GM18499 (cell line): ENCODE measurements at regions not wholly inside any gene's neighbourhood (a gene's known extent, or its start where the extent isn't known, plus 50 kb on each side); places are given as distances from the start of the nearest gene placed in this dataset.

Source experiments
- ATAC-seq: cut with Tn5 transposase; IDR thresholded peaks from one replicate; pipeline ENCODE4 v1.9.1; 2021; ENCODE audit warnings: moderate number of reproducible peaks; ENCODE audit not compliant: insufficient read depth, unreplicated experiment

DNA sequence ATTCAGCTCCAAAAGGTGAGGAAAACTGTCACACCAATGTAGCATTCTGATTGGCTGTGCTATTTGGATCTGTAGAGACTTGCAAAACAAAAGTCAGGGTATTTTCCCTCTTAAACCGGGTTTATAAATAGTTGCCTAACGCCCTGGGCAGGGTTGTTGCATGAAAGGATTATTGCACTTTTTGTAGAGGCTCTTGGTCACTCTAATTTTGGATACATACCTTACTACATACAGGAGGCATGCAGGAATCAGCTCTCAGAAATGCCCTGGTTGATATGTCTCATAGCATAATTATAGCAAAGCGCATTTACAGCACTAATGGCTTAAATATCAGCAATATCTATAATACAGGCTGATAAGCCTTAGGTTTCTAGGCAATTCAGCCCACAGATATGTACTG lies 200.0 kb upstream of the GDNF start:
- no peak for ATAC-seq

DNA sequence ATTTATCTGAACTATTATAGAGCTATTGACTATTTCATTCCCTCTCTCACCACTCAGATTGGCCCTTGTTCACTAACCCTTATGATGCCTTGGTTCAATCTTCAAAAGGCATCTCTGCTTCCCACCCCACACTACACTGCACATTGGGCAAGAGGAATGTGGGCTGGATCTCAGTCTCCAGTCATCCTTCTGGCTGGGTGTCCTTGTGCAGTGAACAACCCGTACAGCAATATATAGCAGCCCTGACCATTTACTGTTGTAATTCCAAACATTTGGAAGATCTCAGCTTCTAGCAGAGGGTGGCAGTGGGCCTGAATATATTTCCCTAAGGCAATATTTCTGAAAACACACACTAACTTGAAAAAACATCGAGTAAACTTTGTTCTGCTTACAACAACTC lies 199.2 kb upstream of the GDNF start:
- ATAC-seq, result no peak

DNA sequence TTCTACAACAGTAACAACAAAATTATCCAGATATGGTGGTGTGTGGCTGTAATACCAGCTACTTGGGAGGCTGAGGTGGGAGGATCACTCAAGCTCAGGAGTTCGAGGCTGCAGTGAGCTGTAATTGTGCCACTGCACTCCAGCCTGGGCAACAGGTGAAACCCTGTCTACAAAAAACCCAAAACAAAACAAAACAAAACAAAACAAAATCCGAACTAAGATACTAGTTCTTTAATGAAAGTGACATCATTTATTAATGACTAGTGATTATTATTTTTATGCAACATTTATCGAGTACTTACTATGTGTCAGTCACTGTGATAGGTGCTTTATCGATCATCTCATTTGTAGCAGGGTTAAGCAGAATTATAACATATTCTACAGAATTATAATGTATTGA lies 196.9 kb upstream of the GDNF start:
- no peak for ATAC-seq

DNA sequence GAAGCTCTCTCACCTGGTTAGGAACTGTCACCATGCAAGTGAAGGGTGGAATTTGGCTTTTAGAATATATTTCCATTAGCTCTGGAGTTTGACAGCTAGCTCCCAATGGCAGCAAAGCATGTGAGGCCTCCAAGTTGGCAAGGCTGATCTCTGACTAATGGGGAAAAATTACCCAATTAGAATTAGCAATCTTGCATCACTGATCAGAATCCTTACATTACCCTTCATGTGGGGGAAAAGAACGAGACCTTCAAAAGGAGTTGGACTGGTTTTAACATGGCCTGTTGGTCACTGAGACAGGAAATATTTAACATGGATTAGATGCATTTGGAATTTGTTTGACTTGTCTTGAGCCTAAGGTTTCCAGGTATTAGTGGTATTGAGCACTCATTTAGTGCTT lies 192.3 kb upstream of the GDNF start:
- no peak for ATAC-seq

DNA sequence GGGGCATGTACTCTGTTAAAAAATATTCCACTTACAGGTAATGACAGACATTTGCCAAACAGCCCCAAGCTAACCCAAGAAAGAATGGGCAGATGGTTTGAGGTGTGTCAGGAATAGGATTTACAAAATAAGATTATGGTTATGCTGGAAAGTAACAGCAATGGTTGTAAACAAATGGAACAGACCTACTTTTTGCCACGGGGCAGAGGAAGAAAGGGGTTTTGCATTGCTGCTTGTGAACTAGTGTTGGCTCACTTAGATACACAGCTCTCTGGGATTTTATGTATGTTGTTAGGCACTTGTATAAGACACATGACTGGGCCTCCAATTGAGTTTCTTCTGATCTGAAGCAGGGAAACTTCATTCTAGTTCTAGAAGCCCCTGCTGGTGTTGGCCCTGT lies 191.5 kb upstream of the GDNF start:
- no peak for ATAC-seq

DNA sequence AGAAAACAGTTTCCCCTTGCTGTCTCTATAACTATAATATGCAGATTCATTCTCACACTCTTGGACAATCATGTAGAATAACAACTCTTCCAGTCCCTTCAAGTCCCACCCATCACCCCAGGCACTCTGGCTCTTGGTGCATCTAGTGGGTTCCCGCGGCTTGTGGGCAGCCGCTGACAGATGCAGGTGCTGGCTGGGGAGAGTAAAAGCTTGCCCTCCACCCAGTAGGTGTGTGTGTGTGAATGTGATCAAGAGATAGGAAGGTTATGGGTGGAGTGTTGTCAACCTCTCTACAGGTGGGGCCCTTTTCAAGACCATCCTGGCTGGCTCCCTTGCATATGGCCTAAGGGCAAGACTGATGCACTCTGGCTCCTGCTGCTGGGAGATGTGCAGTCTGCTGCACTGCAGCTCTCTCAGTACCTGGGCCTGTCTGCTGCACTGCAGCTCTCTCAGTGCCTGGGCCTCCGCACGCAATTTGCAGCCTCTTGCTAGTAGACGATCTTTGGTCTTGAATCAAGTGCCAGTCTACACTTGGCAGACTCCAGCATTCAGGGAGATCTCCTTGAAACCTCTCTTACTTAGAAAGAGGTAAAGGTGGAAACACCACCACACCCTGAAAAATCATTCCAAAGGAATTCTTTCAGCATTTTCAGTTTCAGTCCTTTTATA lies 189.7 kb upstream of the GDNF start:
- ATAC-seq, result no peak

DNA sequence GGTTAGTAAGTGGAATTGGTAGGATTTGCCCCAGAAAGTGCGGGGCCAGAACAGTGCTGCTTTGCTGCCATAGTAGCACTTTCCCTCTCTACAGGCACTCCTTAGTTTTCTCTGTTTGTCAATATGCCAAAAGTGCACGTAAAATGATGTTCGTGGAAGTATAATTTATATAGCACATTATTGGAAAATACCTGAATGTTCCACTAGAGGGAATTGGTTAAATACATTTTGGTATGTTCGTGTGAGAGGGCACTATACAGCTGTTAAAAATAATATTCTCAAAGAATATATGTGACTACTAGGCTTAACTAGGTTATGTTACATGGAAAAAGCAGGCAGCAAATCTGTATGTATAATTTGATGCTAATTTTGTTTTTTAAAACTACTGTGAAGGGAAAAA lies 184.0 kb upstream of the GDNF start:
- ATAC-seq, result no peak

DNA sequence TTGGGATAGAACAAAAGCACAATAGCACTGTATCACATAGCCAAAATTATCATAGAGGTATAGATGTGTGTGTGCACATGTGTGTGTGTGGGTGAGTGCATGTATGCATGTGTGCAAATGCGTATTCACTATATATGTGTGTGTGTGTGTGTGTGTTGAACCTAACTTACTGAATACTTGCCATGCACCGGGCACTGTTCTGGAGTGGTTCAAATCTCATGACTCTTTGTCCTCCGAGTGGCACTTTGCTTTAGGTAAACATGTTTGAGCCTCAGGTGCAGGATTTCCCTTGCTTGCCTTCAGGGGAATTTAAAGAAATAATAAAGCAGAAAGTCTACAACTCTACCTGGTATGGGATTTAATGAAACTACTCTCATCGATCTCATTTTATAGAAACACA lies 183.5 kb upstream of the GDNF start:
- ATAC-seq, result no peak

DNA sequence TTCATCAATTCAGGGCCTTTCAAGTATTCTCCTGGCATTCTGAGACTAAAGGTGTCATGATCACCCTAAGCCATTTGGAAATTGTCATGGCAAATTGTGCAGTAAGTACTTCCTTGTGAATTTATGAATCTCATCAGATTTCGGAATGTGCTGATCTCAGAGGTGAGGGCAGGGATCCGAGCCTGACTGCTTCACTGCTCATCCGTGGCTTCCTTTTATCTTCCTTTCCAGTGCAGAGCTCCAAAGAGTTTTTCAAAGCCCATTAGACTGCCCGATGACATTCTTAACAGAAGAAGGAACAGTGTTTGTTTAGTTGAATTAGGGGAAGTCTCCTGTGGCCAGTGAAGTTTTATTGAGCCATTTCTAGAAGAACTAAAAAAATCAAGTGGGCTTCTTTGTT lies 182.8 kb upstream of the GDNF start:
- no peak for ATAC-seq

DNA sequence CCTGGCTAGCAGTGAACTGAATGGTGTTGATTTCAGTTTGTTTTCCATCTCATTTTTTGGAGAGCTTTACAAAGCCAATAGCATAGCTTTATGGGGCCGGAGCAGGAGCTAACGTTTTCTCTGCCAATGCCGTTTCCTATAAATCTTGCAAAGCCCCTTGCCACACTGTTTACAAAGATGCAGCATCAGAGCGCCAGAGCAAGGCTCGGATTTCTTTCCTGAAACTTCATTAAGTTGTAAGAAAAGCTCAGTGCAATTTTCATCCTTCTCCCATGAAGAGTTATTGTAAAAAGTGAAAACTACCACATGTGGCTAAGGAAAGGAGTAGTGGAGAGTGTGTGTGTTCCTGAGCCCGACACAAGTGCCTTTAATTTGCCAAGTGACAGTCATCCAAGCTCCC lies 178.2 kb upstream of the GDNF start:
- ATAC-seq, result no peak

DNA sequence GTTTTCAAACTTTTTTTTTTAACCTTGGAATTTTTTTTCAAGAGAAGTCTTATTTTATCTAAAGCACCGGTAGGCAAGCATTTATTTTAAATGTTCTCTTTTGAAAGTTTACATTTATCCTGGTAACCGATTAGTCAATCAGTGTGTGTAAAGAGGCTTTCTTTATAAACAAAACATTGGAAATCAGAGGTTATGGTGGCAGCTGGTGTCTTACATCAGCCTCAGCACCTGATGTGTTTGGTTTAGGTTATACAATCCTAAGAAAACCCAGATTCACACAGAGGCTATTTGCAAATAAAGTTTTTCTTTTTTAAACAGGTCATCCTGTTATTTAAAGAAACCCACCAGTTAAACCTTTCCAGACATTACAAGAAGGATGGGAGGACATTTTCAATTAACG lies 173.3 kb upstream of the GDNF start:
- no peak for ATAC-seq

DNA sequence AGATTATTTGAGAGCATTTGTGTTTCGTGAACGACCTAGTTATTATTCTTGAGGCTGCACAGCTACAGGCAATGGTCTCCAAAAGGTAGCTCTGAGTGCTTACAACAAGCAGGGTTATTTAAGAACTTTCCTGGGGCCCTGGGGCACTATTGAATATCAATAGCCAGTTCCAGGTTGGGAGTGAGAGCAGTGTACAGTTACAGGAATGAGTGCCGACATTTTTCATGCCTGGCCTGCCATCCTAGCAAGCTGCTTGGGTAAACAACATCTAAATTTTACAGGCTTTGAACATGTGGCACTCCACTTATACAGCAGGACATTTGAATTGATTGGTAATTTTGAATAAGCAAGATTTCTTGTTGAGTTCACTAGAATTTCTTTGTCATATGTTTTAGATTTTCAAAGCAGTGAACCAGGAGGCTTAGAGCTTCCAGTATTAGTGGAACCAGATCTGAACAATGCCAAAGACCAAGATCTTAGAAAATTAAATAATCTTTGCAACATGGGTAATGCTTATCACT lies 171.9 kb upstream of the GDNF start:
- ATAC-seq, result no peak

DNA sequence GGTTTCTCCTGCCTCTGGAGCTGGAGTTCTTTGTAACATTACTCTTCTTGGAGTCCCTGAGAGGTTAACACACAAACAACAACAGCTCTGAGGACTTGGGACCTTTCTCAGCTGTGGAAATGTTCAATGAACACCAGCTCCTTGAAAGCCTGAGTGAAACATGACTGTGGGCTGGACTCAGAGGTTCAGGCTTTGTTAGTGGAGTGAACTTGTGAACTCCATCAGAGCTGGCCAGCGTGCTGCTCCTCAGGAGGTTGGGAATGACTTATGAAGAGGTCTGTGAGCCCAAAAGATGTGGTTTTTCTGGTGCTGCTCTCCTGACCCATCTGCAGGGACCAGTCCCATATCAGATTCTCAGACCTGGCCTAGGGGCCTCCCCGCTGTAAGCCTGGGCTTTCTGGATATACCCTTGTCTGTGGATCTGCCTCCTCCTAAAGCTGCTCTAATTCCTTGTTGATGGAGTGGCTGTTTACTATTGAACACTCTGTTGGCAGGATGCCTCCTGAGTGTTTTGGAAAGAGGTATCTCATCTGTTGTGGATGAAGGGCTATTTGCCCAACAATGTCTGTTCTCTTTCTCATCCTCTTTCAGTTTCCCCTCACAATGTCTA lies 170.0 kb upstream of the GDNF start:
- ATAC-seq, result no peak

DNA sequence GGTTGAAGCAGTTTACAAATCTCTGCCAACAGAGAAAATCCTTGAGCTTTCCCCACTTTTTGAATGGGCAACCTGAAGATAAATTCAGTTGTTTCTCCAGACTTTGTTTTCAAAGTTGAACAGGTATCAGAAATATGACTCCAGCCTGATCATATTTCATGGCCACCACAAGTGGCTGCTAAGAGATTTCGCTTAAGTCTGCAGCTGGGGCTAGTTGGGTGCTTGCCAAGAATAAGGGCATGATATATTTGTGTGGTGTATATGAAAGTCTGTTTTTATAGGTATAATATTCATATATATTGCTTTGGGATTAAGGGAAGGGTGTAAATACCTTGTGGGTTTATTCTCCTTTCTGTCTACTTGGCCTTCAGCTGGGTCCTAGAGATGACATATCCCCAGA lies 168.4 kb upstream of the GDNF start:
- ATAC-seq, result no peak

DNA sequence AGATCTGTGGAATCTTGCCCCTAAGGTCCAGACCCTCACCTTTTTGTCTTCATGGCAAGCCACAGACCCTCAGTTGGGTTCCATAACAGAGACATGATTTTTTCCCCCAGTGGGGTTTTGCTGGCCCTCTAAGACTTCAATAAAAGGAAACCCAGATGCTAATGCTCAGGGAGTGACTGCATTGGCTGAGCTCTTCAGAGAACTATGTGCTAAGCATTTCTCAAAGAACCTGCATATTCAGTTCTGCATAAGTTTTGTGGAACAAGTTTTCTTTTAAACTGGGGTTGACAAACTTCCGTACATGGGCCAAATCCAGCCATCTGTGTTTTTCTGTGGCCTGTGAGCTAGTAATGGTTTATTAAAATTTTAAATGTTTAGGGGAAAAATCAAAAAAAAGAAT lies 159.8 kb upstream of the GDNF start:
- no peak for ATAC-seq

DNA sequence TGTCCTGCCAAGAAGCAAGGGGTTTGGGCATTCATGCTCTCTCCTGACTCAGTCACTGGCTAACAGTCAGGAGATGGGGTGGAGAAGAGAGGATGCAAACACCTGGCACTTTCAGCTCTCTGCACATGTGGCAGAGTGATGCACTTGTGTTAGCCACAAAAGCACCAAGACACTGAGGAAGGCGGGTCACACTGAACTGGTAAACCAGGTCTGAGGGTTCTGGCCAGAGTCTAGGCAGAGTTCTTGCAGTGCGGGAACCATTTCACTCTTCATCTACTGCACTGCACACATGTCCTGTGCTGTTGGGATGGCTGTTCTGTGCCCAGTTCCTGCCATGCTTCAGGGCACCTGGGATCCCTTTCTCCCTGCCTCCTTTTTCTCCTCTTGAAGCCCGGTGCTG lies 157.1 kb upstream of the GDNF start:
- ATAC-seq, result no peak

DNA sequence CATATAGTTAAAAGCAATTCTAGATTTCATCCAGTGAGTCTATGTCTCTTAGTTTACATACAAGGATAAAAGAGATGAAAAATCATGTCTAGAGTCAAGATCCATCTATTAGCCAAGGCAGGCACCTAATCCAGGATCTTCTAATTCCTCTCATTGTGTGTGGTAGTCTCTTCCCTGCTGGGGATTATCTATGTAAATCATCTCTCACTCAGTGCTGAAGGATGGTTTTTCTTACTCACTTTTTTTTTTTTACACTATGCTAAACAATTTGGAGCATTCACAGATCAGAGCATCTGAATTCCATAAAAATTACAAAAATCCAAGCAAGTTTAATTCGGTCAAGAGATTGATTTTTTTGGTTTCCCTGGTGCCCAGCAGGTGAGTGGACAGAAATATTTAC lies 154.9 kb upstream of the GDNF start:
- no peak for ATAC-seq

DNA sequence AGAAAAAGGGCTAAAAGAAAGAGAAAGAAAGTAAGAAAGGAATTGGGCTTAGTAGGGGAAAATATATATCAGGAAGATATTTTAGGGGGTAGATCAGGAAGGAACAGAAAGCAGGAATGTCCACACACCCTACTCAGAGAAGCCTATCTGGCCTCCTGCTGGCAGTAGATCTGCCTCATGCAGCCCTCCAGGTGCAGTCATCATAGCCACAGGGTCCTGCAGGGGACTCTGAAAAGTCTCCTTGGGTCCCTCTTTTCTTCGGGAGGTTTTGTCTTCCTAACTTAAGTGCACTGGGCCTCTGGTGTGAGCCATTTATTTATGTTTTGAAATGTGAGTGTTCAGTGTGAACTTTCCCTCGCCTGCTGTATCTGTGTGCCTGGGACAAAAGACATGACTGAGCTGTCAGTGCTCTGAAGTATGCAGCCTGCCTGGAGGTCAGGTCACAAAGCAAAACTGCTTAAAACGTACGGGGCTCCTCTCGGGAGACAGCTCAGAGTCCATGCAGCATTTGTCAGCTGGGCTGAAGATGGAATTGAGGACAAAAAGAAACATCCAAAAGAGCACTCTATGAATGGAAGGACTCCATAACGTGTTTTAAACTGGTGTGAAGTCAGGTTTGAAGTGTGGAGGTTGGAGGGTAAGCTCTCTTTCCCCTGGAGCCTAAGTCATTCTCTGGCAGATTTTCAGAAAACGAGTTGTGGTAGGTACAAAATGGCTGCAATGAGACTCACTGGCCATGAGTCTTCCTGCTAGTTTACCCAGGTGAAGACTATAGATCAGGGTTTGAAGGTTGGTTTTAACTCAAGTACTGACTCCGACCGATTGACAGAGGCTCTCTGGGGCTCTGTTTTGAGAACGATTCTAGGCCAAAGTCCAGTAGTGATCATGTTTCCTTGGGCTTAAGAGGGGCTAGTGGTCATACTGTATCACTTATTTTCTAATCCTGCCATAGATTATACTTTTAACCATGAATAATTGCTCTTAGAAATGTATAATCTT lies 151.8 kb upstream of the GDNF start:
- no peak for ATAC-seq

DNA sequence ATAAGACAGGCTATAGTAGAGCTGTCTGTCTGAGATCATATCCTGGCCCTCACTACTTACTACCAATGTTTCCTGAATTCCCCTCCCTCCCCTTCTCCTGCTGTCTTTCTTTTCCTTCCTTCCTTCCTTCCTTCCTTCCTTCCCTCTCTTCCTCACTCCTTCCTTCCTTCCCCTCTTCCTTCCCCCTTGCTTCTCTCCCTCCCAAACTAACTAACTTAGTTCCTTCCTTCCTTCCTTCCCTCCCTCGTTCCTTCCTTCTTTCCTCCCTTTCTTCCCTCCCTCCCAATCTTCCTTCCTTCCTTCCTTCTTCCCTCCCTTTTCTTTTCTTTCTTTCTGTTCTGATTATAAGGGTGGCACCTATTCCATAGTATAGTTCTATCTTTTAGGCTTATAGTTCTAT lies 150.0 kb upstream of the GDNF start:
- ATAC-seq, result no peak

DNA sequence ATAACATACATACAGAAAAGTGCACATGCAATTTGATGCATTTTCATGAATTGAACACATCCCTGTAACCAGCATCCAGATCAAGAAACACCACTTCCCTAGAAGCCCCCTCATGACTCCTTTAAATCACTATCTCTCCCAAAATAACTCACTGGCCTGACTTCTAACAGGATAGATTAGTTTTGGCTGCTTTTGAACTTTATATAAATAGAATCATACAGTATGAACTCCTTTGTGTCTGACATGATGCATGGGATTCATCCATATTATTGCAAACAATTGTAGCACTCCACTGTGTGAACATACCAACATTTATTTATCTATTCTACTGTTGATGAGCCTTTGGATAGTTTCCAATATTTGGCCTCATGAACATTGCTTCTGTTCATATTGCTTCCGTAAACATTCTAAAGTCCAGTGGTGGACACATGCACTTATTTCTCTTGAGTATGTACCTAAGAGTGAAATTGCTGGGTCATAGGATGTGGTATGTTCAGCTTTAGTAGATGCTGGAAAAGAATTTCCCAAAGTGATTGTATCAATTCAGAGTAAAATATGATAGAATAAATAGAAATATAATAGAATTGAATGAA lies 148.7 kb upstream of the GDNF start:
- ATAC-seq, result no peak

DNA sequence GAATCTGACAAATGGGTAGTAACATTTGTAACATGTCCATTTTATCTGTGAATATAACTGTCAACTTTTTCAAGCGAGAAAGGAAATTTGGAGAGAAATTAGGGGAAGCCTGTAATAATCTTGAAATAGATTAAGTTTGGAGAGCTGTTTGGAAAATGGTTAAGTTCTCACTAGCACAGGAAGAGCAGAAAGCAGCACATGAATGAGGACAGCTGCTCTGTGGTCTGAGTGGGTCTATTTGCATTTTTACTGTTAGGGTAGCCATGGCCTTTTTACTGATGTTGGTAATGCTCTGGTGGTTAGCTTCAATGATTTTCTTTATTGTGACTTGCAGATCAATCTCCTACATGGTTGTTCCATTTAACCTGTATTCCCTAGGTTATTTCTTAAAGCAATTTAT lies 144.5 kb upstream of the GDNF start:
- no peak for ATAC-seq
